Caco-2 (cell line): ENCODE measurements at regions not wholly inside any gene's neighbourhood (a gene's known extent, or its start where the extent isn't known, plus 50 kb on each side); places are given as distances from the start of the nearest gene placed in this dataset.

Experiments
- BruUV-seq: library from RNA; stranded (reverse); fragments of 400-500 nt; replicated peaks from 2 replicates; lab custom pipeline; 2021; lab: Mats Ljungman, UMichigan
- CTCF ChIA-PET: fragments of 300-600 bp; sonication (Branson Sonifier 250); formaldehyde crosslinking; loops from one replicate; lab custom pipeline; 2022; ENCODE audit warnings: antibody characterized with exemption; lab: Charles Lee
- POLR2A ChIA-PET: fragments of 300-600 bp; sonication (Branson Sonifier 250); formaldehyde crosslinking; loops from one replicate; lab custom pipeline; 2022; ENCODE audit warnings: antibody characterized with exemption; lab: Charles Lee
- DNase-seq, 2 experiments: peaks; one replicate each; pipeline versions ENCODE4 v3.0.0 to v3.0.0-alpha.2; 2020 to 2022
- H3K27me3 ChIP-seq: replicated peaks from 2 replicates; pipeline ENCODE4 v1.6.0; 2011; ENCODE audit warnings: low read length; ENCODE audit not compliant: control insufficient read depth, insufficient read depth
- H3K36me3 ChIP-seq: 2 replicates; pipeline ENCODE4 v1.5.1; 2011; ENCODE audit warnings: low read length; ENCODE audit not compliant: control insufficient read depth, insufficient read depth
- H3K4me1 ChIP-seq: fragments of 250-450 bp; sonication (Bioruptor Pico); 2 replicates; pipeline ENCODE4 v1.5.1; 2020; ENCODE audit warnings: mild to moderate bottlenecking
- H3K4me3 ChIP-seq: 2 replicates; pipeline ENCODE4 v1.5.1; 2011; ENCODE audit warnings: low read depth, mild to moderate bottlenecking, control low read depth, low read length
- H3K9me3 ChIP-seq: fragments of 250-450 bp; sonication (Bioruptor Pico); 2 replicates; pipeline ENCODE4 v1.5.1; 2020; ENCODE audit warnings: mild to moderate bottlenecking, moderate library complexity
- H3K27ac Mint-ChIP-seq: one replicate; pipeline ENCODE4 v1.8.0; 2022; ENCODE audit warnings: mixed read lengths; ENCODE audit not compliant: unreplicated experiment
- H3K27me3 Mint-ChIP-seq: one replicate; pipeline ENCODE4 v1.8.0; 2022; ENCODE audit warnings: mixed read lengths; ENCODE audit not compliant: insufficient read depth, unreplicated experiment
- H3K36me3 Mint-ChIP-seq: one replicate; pipeline ENCODE4 v1.8.0; 2022; ENCODE audit warnings: mild to moderate bottlenecking, mixed read lengths; ENCODE audit not compliant: insufficient read depth, unreplicated experiment
- H3K4me1 Mint-ChIP-seq: one replicate; pipeline ENCODE4 v1.8.0; 2022; ENCODE audit warnings: low read depth, mixed read lengths; ENCODE audit not compliant: unreplicated experiment
- H3K4me3 Mint-ChIP-seq: one replicate; pipeline ENCODE4 v1.8.0; 2022; ENCODE audit warnings: mild to moderate bottlenecking, moderate library complexity, mixed read lengths; ENCODE audit not compliant: unreplicated experiment
- H3K9me3 Mint-ChIP-seq: one replicate; pipeline ENCODE4 v1.8.0; 2022; ENCODE audit warnings: mixed read lengths; ENCODE audit not compliant: unreplicated experiment
- CTCF ChIP-seq, 2 experiments: fragments of 200-600 bp in 1 of 2; IDR thresholded peaks; 1 replicate in 1 of 2; 2 replicates in 1 of 2; pipeline versions ENCODE4 v1.5.1 to v1.8.0; 2011 to 2022; ENCODE audit warnings: antibody characterized with exemption in 1 of 2, control low read depth in 1 of 2, inconsistent platforms in 1 of 2, low read depth in 1 of 2, low read length in 1 of 2, mild to moderate bottlenecking in 1 of 2, moderate library complexity in 1 of 2; ENCODE audit not compliant: insufficient read depth in 1 of 2, severe bottlenecking in 1 of 2, unreplicated experiment in 1 of 2
- intact Hi-C: fragments of 100-400 bp; cut with micrococcal nuclease; formaldehyde crosslinking; loops from one replicate; pipeline ENCODE4 v1.10.0; 2022; ENCODE audit not compliant: unreplicated experiment

DNA sequence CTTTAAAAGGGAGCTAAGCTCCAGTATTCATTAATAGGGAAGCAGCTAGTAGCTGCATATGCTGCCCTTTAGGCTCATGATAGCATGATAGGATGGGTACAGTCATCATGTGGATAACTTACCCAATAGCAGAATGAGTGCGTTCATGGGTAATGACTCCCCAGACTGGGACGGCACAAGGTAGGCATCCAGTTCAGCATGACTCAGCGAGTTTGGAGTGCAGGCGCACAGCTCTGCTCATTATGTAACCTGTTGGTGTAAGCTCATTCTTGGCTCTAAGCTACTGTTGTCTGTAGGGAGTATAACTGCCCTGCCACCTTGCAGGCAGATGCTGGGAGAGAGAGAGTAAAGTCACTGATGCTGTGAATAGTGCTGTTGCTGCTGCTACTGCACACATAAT is 209.2 kb upstream of the SYT4 start:
- no peaks in the 10 kb centered on the region for H3K9me3 Mint-ChIP-seq

DNA sequence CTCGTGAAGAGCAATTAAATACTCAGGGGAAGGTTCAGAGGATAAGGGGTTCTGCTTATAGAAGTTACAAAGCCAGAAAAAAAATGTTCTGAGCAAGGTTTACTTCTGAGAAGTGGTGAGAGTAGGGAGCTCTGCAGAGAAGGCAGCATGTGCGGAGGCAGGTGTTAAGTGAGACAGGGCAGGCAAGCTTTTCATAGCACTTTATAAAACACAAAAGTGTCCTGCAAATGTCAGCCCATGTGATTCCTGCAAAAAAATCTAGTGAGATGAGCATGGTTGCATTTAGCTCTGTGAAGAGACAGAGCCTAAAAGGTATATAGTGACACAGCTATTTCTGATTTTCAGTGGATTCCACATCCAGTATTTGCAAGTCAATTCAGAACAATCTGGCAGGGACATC is 223.8 kb upstream of the SYT4 start:
- H3K9me3 Mint-ChIP-seq, result no peaks in the 10 kb centered on the region
- H3K27me3 ChIP-seq, result no peaks in the 10 kb centered on the region
- no peak overlapping the region for H3K4me3 Mint-ChIP-seq
- no TSS peak for BruUV-seq
- ChIA-PET POLR2A (no interaction called here), CTCF (no interaction called here)
- no peaks in the 10 kb centered on the region for H3K36me3 ChIP-seq
- no peak overlapping the region for H3K27ac Mint-ChIP-seq
- no peaks in the 10 kb centered on the region for H3K4me1 ChIP-seq
- intact Hi-C loops, result no loop called here
- H3K27me3 Mint-ChIP-seq, result no peaks in the 10 kb centered on the region
- no peaks in the 10 kb centered on the region for H3K36me3 Mint-ChIP-seq
- no peaks in the 10 kb centered on the region for H3K9me3 ChIP-seq
- no peak for TF ChIP-seq CTCF (IDR thresholded peaks at IDR 0.05; ENCODE audit: insufficient read depth in 1 of 2, low read depth in 1 of 2, low read length in 1 of 2, severe bottlenecking in 1 of 2, unreplicated experiment in 1 of 2)
- no peak for DNase-seq
- no peaks in the 10 kb centered on the region for H3K4me1 Mint-ChIP-seq
- no peak overlapping the region for H3K4me3 ChIP-seq

More for the DNA sequence above, 209.2 kb upstream of the SYT4 start:
- Mint-ChIP-seq H3K4me3 (no peak overlapping the region), H3K27ac (no peak overlapping the region), H3K27me3 (no peaks in the 10 kb centered on the region), H3K4me1 (no peaks in the 10 kb centered on the region), H3K36me3 (no peaks in the 10 kb centered on the region)
- POLR2A ChIA-PET, result no interaction called here
- CTCF ChIA-PET, result no interaction called here
- Histone ChIP-seq H3K9me3 (no peaks in the 10 kb centered on the region), H3K4me3 (no peak overlapping the region), H3K4me1 (no peaks in the 10 kb centered on the region), H3K27me3 (no peaks in the 10 kb centered on the region), H3K36me3 (no peaks in the 10 kb centered on the region)
- intact Hi-C loops, result no loop called here
- no peak for DNase-seq
- no TSS peak for BruUV-seq
- no peak for TF ChIP-seq CTCF (IDR thresholded peaks at IDR 0.05; ENCODE audit: insufficient read depth in 1 of 2, low read depth in 1 of 2, low read length in 1 of 2, severe bottlenecking in 1 of 2, unreplicated experiment in 1 of 2)

GRCh38 chr18:43506935-43507334 is 229.6 kb upstream of the SYT4 start:
- TF ChIP-seq CTCF (IDR thresholded peaks at IDR 0.05; ENCODE audit: insufficient read depth in 1 of 2, low read depth in 1 of 2, low read length in 1 of 2, severe bottlenecking in 1 of 2, unreplicated experiment in 1 of 2), result no peak
- H3K27me3 Mint-ChIP-seq, result no peaks in the 10 kb centered on the region
- no peak for DNase-seq
- H3K9me3 Mint-ChIP-seq, result no peaks in the 10 kb centered on the region
- Histone ChIP-seq H3K27me3 (no peaks in the 10 kb centered on the region), H3K4me1 (no peaks in the 10 kb centered on the region), H3K4me3 (no peak overlapping the region), H3K36me3 (no peaks in the 10 kb centered on the region), H3K9me3 (no peaks in the 10 kb centered on the region)
- CTCF ChIA-PET, result no interaction called here
- no TSS peak for BruUV-seq
- no peaks in the 10 kb centered on the region for H3K4me1 Mint-ChIP-seq
- no peak overlapping the region for H3K27ac Mint-ChIP-seq
- POLR2A ChIA-PET, result no interaction called here
- no peak overlapping the region for H3K4me3 Mint-ChIP-seq
- intact Hi-C loops, result no loop called here
- H3K36me3 Mint-ChIP-seq, result no peaks in the 10 kb centered on the region
